Cardiac fibroblast (primary cell): ENCODE measurements at regions not wholly inside any gene's neighbourhood (a gene's known extent, or its start where the extent isn't known, plus 50 kb on each side); places are given as distances from the start of the nearest gene placed in this dataset.

Source experiments
- DNase-seq, 2 donors: peaks; one replicate each; pipeline versions ENCODE4 v3.0.0 to v3.0.0-alpha.2; 2010; ENCODE audit warnings: low read depth in 2 of 2
- H3K4me3 ChIP-seq, 2 donors: replicated peaks in 1 of 2; 1 replicate in 1 of 2; 2 replicates in 1 of 2; pipeline ENCODE4 v1.5.1; 2011; ENCODE audit warnings: low read depth in 2 of 2, low read length in 2 of 2, mild to moderate bottlenecking in 2 of 2, moderate library complexity in 1 of 2
- CTCF ChIP-seq: IDR thresholded peaks from one replicate; pipeline ENCODE4 v1.5.1; 2011; ENCODE audit warnings: low read depth, mild to moderate bottlenecking, low read length, inconsistent platforms

- H3K4me3 ChIP-seq: no peak overlapping the region
- no peak for DNase-seq
- TF ChIP-seq CTCF: no peak
These were observed 2166.6 kb downstream of the TP53TG3F start for GRCh38 chr16:35626041-35626440.

- no peak for TF ChIP-seq CTCF
- no peak overlapping the region for H3K4me3 ChIP-seq
- DNase-seq: no peak
These were observed 2169.6 kb downstream of the TP53TG3F start for GRCh38 chr16:35628976-35629375.

- H3K4me3 ChIP-seq: no peak overlapping the region
- DNase-seq: no peak
- TF ChIP-seq CTCF: no peak
These were observed 2172.0 kb downstream of the TP53TG3F start for GRCh38 chr16:35631261-35631945.

- no peak overlapping the region for H3K4me3 ChIP-seq
- no peak for TF ChIP-seq CTCF
- DNase-seq: no peak
These were observed 2177.2 kb downstream of the TP53TG3F start for GRCh38 chr16:35636480-35637230.

GRCh38 chr16:35637683-35638082, 2178.3 kb downstream of the TP53TG3F start:
- no peak for DNase-seq
- TF ChIP-seq CTCF: no peak
- H3K4me3 ChIP-seq: no peak overlapping the region

GRCh38 chr16:35639233-35640205, 2180.1 kb downstream of the TP53TG3F start:
- no peak overlapping the region for H3K4me3 ChIP-seq
- TF ChIP-seq CTCF: no peak
- DNase-seq: no peak
